Prostate gland (tissue), 2 donors: ENCODE measurements at regions not wholly inside any gene's neighbourhood (a gene's known extent, or its start where the extent isn't known, plus 50 kb on each side); places are given as distances from the start of the nearest gene placed in this dataset.

Experiments
- POLR2A ChIP-seq: fragments of 450-650 bp; IDR thresholded peaks from one replicate; pipeline ENCODE4 v1.6.1; 2016; ENCODE audit warnings: antibody characterized with exemption, mild to moderate bottlenecking
- POLR2AphosphoS5 ChIP-seq: sonication (generic); formaldehyde crosslinking; IDR thresholded peaks from one replicate; pipeline ENCODE4 v1.6.1; 2017; ENCODE audit warnings: antibody characterized with exemption
- TF ChIP-seq, protein P1 (sequence below), 4 experiments: fragments of 200-600 bp in 2 of 4; fragments of 450-650 bp in 2 of 4; sonication (generic) in 2 of 4; IDR thresholded peaks; 1 replicate in 3 of 4; 2 replicates in 1 of 4; pipeline ENCODE4 v1.5.1; 2016 to 2019; ENCODE audit warnings: antibody characterized with exemption in 4 of 4, mild to moderate bottlenecking in 2 of 4, moderate library complexity in 2 of 4

- no peak for TF ChIP-seq POLR2A
- TF ChIP-seq, protein P1, sequence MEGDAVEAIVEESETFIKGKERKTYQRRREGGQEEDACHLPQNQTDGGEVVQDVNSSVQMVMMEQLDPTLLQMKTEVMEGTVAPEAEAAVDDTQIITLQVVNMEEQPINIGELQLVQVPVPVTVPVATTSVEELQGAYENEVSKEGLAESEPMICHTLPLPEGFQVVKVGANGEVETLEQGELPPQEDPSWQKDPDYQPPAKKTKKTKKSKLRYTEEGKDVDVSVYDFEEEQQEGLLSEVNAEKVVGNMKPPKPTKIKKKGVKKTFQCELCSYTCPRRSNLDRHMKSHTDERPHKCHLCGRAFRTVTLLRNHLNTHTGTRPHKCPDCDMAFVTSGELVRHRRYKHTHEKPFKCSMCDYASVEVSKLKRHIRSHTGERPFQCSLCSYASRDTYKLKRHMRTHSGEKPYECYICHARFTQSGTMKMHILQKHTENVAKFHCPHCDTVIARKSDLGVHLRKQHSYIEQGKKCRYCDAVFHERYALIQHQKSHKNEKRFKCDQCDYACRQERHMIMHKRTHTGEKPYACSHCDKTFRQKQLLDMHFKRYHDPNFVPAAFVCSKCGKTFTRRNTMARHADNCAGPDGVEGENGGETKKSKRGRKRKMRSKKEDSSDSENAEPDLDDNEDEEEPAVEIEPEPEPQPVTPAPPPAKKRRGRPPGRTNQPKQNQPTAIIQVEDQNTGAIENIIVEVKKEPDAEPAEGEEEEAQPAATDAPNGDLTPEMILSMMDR (IDR thresholded peaks at IDR 0.05), result no peak
- no peak for TF ChIP-seq POLR2AphosphoS5
These were observed 110.3 kb downstream of the BRD1 start for GRCh38 chr22:49717322-49717919.
